Glutamatergic neuron (in vitro differentiated cells): ENCODE measurements at regions not wholly inside any gene's neighbourhood (a gene's known extent, or its start where the extent isn't known, plus 50 kb on each side); places are given as distances from the start of the nearest gene placed in this dataset.

Experiments
- DNase-seq: peaks from one replicate; pipeline ENCODE4 v3.0.0; 2022
- H3K27ac Mint-ChIP-seq: one replicate; pipeline ENCODE4 v1.8.0; 2020; ENCODE audit warnings: mild to moderate bottlenecking, mixed read lengths, inconsistent platforms; ENCODE audit not compliant: unreplicated experiment
- H3K27me3 Mint-ChIP-seq: one replicate; pipeline ENCODE4 v1.8.0; 2020; ENCODE audit warnings: mild to moderate bottlenecking, moderate library complexity, mixed read lengths, inconsistent platforms; ENCODE audit not compliant: unreplicated experiment
- H3K36me3 Mint-ChIP-seq: one replicate; pipeline ENCODE4 v1.8.0; 2020; ENCODE audit warnings: mild to moderate bottlenecking, mixed read lengths, inconsistent platforms; ENCODE audit not compliant: unreplicated experiment
- H3K4me1 Mint-ChIP-seq: one replicate; pipeline ENCODE4 v1.8.0; 2020; ENCODE audit warnings: mild to moderate bottlenecking, low read depth, mixed read lengths, inconsistent platforms; ENCODE audit not compliant: unreplicated experiment
- H3K4me3 Mint-ChIP-seq: one replicate; pipeline ENCODE4 v1.8.0; 2020; ENCODE audit warnings: mild to moderate bottlenecking, mixed read lengths, inconsistent platforms; ENCODE audit not compliant: unreplicated experiment
- H3K9me3 Mint-ChIP-seq: one replicate; pipeline ENCODE4 v1.8.0; 2020; ENCODE audit warnings: mild to moderate bottlenecking, moderate library complexity, mixed read lengths, inconsistent platforms; ENCODE audit not compliant: unreplicated experiment
- TF ChIP-seq, protein P1 (sequence below): fragments of 200-600 bp; sonication (generic); IDR thresholded peaks from one replicate; pipeline ENCODE4 v1.5.0; 2021; ENCODE audit not compliant: partially characterized antibody, unreplicated experiment

DNA sequence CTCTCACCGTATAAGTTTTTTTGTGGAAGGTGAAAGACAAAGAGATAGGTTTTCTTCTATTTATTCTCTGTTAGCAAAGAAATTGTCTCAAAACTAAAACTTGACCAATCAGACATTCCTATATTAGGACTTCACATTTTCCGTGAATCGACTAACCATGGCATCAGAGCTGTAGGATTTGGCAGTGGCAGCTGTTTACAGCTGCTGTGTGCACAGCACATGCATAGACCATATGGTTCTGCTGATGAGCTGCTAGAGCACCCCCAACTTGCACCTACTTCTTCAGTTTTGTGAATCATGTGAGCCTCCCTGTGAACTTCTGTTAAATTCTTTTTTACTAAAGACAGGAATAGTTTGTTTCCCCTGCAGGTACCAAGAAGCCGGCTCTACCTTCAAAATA is 157.9 kb downstream of the RFX6 start:
- Mint-ChIP-seq H3K4me1 (peaks cover 6% of the 10 kb centered on the region), H3K36me3 (no peaks in the 10 kb centered on the region), H3K27me3 (no peaks in the 10 kb centered on the region), H3K27ac (no peak overlapping the region), H3K9me3 (no peaks in the 10 kb centered on the region), H3K4me3 (no peak overlapping the region)
- TF ChIP-seq, protein P1, sequence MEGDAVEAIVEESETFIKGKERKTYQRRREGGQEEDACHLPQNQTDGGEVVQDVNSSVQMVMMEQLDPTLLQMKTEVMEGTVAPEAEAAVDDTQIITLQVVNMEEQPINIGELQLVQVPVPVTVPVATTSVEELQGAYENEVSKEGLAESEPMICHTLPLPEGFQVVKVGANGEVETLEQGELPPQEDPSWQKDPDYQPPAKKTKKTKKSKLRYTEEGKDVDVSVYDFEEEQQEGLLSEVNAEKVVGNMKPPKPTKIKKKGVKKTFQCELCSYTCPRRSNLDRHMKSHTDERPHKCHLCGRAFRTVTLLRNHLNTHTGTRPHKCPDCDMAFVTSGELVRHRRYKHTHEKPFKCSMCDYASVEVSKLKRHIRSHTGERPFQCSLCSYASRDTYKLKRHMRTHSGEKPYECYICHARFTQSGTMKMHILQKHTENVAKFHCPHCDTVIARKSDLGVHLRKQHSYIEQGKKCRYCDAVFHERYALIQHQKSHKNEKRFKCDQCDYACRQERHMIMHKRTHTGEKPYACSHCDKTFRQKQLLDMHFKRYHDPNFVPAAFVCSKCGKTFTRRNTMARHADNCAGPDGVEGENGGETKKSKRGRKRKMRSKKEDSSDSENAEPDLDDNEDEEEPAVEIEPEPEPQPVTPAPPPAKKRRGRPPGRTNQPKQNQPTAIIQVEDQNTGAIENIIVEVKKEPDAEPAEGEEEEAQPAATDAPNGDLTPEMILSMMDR, result no peak
- no peak for DNase-seq

DNA sequence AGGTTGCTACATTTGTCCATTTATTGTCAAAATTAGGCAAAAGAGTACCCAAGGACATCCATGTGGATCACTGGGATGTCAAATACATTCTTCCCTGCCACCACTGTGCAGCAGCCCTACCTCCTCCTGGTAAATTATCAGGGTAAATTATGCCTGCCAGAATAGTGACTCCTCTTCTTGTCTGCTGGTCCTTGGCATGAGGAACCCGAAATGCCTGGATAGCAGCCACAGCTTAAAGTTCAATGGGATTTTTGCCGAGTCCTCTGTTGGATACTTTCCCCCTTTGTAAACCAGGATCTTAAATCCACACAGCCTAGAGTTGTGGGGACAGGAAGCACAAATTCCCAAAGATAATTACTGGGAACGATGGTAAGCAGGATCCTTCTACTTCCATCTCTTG is 173.3 kb downstream of the RFX6 start:
- H3K27ac Mint-ChIP-seq, result no peak overlapping the region
- H3K9me3 Mint-ChIP-seq, result peaks cover 3% of the 10 kb centered on the region
- H3K4me1 Mint-ChIP-seq, result no peaks in the 10 kb centered on the region
- TF ChIP-seq, protein P1, result no peak
- H3K27me3 Mint-ChIP-seq, result no peaks in the 10 kb centered on the region
- no peak overlapping the region for H3K4me3 Mint-ChIP-seq
- no peaks in the 10 kb centered on the region for H3K36me3 Mint-ChIP-seq
- DNase-seq, result no peak

DNA sequence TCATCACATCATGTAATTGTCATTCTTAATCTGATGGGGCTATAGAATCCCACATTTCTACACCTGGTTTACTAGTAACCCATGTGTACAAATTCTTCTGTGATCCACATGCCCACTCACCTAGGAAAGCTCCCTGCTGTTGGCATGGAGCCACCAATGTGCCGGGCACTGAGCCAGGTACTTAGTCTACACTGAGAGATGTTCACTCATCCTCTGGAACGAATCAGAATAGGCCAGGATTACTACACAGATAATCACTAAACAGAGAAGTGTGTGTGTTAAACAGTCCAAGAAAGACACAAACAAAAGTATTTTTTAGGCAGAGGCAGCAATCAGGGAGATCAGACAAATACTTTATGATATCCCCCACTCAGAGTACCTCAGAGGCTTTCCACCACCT is 193.2 kb upstream of the VGLL2 start:
- Mint-ChIP-seq H3K9me3 (no peaks in the 10 kb centered on the region), H3K27ac (no peak overlapping the region), H3K36me3 (no peaks in the 10 kb centered on the region), H3K4me3 (no peak overlapping the region), H3K4me1 (no peaks in the 10 kb centered on the region), H3K27me3 (no peaks in the 10 kb centered on the region)
- DNase-seq, result no peak
- TF ChIP-seq, protein P1, result no peak

DNA sequence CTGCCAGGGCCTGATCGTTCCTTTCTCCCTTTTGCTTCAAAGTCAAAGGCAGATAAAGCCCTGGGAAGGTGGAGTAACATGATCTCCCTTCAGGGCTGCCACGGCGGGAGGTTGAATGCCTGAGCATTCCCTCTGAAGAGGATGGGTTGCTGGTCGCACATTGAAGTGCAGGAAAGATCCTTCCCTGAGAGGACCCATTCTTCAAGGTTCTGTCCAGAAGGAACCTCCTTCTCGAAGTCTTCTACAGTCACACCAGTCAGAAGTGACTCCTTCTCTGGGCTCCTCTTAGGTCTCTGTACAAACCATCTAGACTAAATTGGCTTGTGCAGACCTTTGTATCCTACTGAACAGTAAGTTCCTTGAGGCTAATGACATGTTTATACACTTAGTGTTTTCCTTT is 192.6 kb upstream of the VGLL2 start:
- H3K27ac Mint-ChIP-seq, result no peak overlapping the region

DNA sequence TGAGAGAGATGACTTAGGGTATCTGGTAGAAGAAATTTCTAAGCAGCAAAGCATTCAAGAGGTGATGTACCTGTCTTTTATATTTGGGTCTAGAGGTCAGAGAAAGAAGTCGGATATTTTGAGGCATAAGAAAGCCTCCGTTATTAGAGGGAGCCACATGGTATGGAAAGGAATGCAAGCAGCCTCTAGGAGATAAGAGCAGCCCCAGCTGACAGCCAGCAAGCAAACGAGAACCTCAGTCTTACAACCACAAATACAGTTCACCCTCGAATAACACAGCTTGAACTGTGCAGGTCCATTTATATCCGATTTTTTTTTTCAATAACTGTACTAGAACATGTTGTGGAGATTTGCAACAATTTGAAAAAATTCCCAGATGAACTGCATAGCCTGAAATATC is 190.7 kb upstream of the VGLL2 start:
- H3K4me3 Mint-ChIP-seq, result no peak overlapping the region
- no peak overlapping the region for H3K27ac Mint-ChIP-seq
- no peaks in the 10 kb centered on the region for H3K9me3 Mint-ChIP-seq
- H3K27me3 Mint-ChIP-seq, result peaks cover 4% of the 10 kb centered on the region
- TF ChIP-seq, protein P1, result no peak
- no peak for DNase-seq
- no peaks in the 10 kb centered on the region for H3K36me3 Mint-ChIP-seq
- no peaks in the 10 kb centered on the region for H3K4me1 Mint-ChIP-seq

More for the DNA sequence above, 192.6 kb upstream of the VGLL2 start:
- no peaks in the 10 kb centered on the region for H3K36me3 Mint-ChIP-seq
- DNase-seq, result no peak
- no peak overlapping the region for H3K4me3 Mint-ChIP-seq
- H3K27me3 Mint-ChIP-seq, result peaks cover 2% of the 10 kb centered on the region
- H3K9me3 Mint-ChIP-seq, result no peaks in the 10 kb centered on the region
- TF ChIP-seq, protein P1, result no peak
- H3K4me1 Mint-ChIP-seq, result no peaks in the 10 kb centered on the region
